D721Med (cell line): ENCODE measurements at regions not wholly inside any gene's neighbourhood (a gene's known extent, or its start where the extent isn't known, plus 50 kb on each side); places are given as distances from the start of the nearest gene placed in this dataset.

ENCODE experiments used
- DNase-seq: peaks from one replicate; pipeline ENCODE4 v3.0.0; 2011; ENCODE audit warnings: low spot score; ENCODE audit not compliant: insufficient read length
- FAIRE-seq: peaks from 2 replicates; lab custom pipeline; 2011; peaks lifted over from hg19 to GRCh38; lab: Jason Lieb, UNC
- TF ChIP-seq, protein P1 (sequence below): IDR thresholded peaks from 2 replicates; pipeline ENCODE4 v1.5.1; 2012; ENCODE audit warnings: mild to moderate bottlenecking, control low read depth; ENCODE audit not compliant: insufficient read depth; ENCODE audit errors: missing control alignments

DNA sequence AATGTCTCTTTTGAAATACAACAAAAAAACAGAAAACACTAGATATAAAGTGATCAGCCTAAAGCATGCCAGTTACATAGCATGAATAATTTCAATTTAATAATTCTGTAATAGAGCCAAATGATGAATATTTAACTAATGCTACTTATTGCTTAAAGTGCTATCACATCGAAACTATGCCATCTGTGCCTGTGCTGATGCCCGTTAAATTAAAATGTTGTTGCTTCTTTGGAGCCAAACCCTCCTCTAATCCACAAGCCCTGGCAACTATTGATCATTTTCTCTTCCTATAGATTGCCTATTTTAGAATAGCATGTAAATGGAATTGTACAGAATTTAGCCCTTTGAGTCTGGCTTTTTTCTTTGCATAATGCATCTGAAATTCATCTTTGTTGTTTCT, 356.2 kb downstream of the CHSY3 start:
- TF ChIP-seq, protein P1, sequence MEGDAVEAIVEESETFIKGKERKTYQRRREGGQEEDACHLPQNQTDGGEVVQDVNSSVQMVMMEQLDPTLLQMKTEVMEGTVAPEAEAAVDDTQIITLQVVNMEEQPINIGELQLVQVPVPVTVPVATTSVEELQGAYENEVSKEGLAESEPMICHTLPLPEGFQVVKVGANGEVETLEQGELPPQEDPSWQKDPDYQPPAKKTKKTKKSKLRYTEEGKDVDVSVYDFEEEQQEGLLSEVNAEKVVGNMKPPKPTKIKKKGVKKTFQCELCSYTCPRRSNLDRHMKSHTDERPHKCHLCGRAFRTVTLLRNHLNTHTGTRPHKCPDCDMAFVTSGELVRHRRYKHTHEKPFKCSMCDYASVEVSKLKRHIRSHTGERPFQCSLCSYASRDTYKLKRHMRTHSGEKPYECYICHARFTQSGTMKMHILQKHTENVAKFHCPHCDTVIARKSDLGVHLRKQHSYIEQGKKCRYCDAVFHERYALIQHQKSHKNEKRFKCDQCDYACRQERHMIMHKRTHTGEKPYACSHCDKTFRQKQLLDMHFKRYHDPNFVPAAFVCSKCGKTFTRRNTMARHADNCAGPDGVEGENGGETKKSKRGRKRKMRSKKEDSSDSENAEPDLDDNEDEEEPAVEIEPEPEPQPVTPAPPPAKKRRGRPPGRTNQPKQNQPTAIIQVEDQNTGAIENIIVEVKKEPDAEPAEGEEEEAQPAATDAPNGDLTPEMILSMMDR, result no peak
- DNase-seq (no peak), FAIRE-seq (no peak)

DNA sequence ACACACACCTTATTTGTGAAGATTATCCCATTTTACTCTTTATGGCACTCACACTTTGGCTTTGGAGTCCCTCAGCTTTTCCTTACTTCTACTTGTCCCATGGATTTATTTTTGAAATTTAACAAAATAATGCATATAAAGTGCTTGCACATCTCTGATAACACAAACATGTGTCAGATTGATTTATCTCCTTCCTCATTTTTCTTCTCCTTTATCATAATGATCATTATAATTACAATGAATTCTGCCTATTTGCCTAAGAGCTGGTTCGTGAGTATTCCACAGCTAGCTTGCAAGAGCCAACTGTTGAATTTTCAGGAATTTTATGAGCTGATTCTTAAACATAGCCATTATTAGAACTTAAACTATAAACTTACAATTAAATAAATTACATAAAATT, 347.7 kb downstream of the CHSY3 start:
- no peak for DNase-seq
- TF ChIP-seq, protein P1, result no peak
- no peak for FAIRE-seq

DNA sequence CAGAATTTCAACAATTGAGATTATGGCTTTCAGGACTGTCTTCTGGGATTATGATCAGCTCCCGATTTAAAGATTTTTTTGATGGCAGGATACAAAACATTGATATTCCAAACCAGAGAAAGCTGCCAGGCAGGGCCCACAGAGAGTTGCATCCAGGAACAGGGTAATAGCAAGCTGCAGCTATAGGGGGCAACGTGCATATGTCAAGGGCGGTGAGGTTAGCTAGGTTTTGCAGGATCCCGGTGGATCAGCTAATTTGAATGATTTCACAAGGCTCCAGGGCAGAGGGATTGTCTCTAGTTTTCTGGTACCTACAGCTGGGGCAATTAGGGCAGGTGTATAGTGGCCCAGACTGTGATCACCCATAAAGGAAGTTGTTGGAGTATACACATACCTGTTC, 339.4 kb downstream of the CHSY3 start:
- no peak for DNase-seq
- no peak for FAIRE-seq
- TF ChIP-seq, protein P1, result no peak

DNA sequence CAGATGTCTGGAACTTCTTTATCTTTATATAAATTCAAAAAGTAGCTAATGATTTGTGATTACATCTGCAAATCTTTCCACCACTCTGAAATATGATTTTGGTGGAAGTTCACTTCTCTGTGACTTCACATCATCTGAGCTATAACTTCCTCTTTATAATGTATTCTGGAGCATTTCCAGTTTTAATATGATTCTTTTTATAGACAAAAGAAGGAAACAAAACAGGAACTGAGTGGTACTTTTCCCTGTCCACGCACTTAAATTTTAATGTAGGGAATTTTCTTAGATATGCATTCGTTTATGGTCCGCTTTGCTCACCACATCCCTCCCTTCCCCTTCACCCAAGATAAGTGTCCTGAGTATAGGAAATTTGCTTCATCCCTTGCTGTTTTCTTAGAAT, 333.5 kb downstream of the CHSY3 start:
- TF ChIP-seq, protein P1, result no peak
- FAIRE-seq (no peak), DNase-seq (no peak)
